HCT116 (cell line): ENCODE measurements at regions not wholly inside any gene's neighbourhood (a gene's known extent, or its start where the extent isn't known, plus 50 kb on each side); places are given as distances from the start of the nearest gene placed in this dataset.

Experiments
- ATAC-seq: fragments of 200-7000 bp; cut with Tn5 transposase; 2 replicates; pipeline ENCODE4 v1.9.1; 2020; ENCODE audit warnings: mild to moderate bottlenecking, moderate library complexity
- BruUV-seq: library from RNA; stranded (reverse); fragments of 400-500 nt; replicated peaks from 2 replicates; lab custom pipeline; 2021; lab: Mats Ljungman, UMichigan
- CTCF ChIA-PET: fragments of 300-600 bp; sonication (Branson Sonifier 250); formaldehyde crosslinking; loops from one replicate; lab custom pipeline; 2021; ENCODE audit warnings: antibody characterized with exemption; lab: Charles Lee
- POLR2A ChIA-PET: fragments of 300-600, 350-600 bp; sonication (Branson Sonifier 250); formaldehyde crosslinking; loops from one replicate; lab custom pipeline; 2021; ENCODE audit warnings: antibody characterized with exemption; lab: Charles Lee
- RAD21 ChIA-PET, 2 experiments: fragments of 300-600 bp; sonication (Branson Sonifier 250); formaldehyde crosslinking; loops; one replicate each; lab custom pipeline; 2023; ENCODE audit warnings: low total read pairs in 2 of 2; ENCODE audit not compliant: uncharacterized antibody in 2 of 2, unreplicated experiment in 2 of 2, low non-redundant PET in 1 of 2; lab: Charles Lee
- DNase-seq: peaks from one replicate; pipeline ENCODE4 v3.0.0-alpha.2; 2010; ENCODE audit warnings: low read depth, low spot score
- H2AFZ ChIP-seq: fragments of 200-600 bp; shearing (Covaris generic), sonication (generic); 2 replicates; pipeline ENCODE4 v1.6.1; 2017; ENCODE audit warnings: low read depth, mixed run types, mixed read lengths, antibody characterized with exemption, low read length; ENCODE audit not compliant: poor library complexity, severe bottlenecking
- H3K27ac ChIP-seq: 2 replicates; pipeline ENCODE4 v1.5.1; 2012; ENCODE audit warnings: low read depth, low read length
- H3K27me3 ChIP-seq: fragments of 200-600 bp; sonication (generic); 2 replicates; pipeline ENCODE4 v1.6.1; 2016; ENCODE audit warnings: mixed run types, low read length, mixed read lengths; ENCODE audit not compliant: insufficient read depth
- H3K36me3 ChIP-seq, 2 experiments: fragments of 200-500 bp in 1 of 2; fragments of 200-600 bp in 1 of 2; sonication (Bioruptor generic) in 1 of 2; sonication (generic) in 1 of 2; 2 replicates each; pipeline versions ENCODE4 v1.5.1 to v1.6.1; 2014 to 2016; ENCODE audit warnings: low read length in 2 of 2, inconsistent platforms in 1 of 2, mixed read lengths in 1 of 2, mixed run types in 1 of 2; ENCODE audit not compliant: insufficient read depth in 2 of 2, control insufficient read depth in 1 of 2
- H3K4me1 ChIP-seq, 2 experiments: fragments of 200-600 bp in 1 of 2; sonication (generic) in 1 of 2; 2 replicates each; pipeline versions ENCODE4 v1.5.1 to v1.6.1; 2012 to 2017; ENCODE audit warnings: low read length in 2 of 2, inconsistent platforms in 1 of 2, mild to moderate bottlenecking in 1 of 2, mixed read lengths in 1 of 2, mixed run types in 1 of 2, moderate library complexity in 1 of 2; ENCODE audit not compliant: insufficient read depth in 2 of 2, control insufficient read depth in 1 of 2
- H3K4me2 ChIP-seq: fragments of 200-600 bp; sonication (generic); 2 replicates; pipeline ENCODE4 v1.6.1; 2017; ENCODE audit warnings: mixed run types, low read length, mixed read lengths
- H3K4me3 ChIP-seq, 2 experiments: fragments of 200-600 bp in 1 of 2; sonication (generic) in 1 of 2; replicated peaks in 1 of 2; 2 replicates each; pipeline ENCODE4 v1.5.1; 2011 to 2016; ENCODE audit warnings: low read length in 2 of 2, control low read depth in 1 of 2, low read depth in 1 of 2, mild to moderate bottlenecking in 1 of 2, mixed read lengths in 1 of 2, mixed run types in 1 of 2
- H3K79me2 ChIP-seq: fragments of 200-600 bp; sonication (generic); 2 replicates; pipeline ENCODE4 v1.6.1; 2017; ENCODE audit warnings: mild to moderate bottlenecking, mixed run types, low read length, moderate library complexity, mixed read lengths; ENCODE audit not compliant: insufficient read depth
- H3K9ac ChIP-seq: fragments of 200-600 bp; sonication (generic); 2 replicates; pipeline ENCODE4 v1.6.1; 2016; ENCODE audit warnings: low read length, mixed read lengths
- H3K9me2 ChIP-seq: fragments of 200-600 bp; sonication (generic), shearing (Covaris generic); 2 replicates; pipeline ENCODE4 v1.6.1; 2017; ENCODE audit warnings: mixed run types, mild to moderate bottlenecking, moderate library complexity; ENCODE audit not compliant: insufficient read depth
- H3K9me3 ChIP-seq, 2 experiments: fragments of 200-500 bp in 1 of 2; fragments of 200-600 bp in 1 of 2; sonication (Bioruptor generic) in 1 of 2; sonication (generic) in 1 of 2; 2 replicates each; pipeline ENCODE4 v1.6.1; 2014 to 2017; ENCODE audit warnings: low read length in 2 of 2, mixed read lengths in 2 of 2, inconsistent platforms in 1 of 2, low read depth in 1 of 2, mild to moderate bottlenecking in 1 of 2, mixed run types in 1 of 2, moderate library complexity in 1 of 2; ENCODE audit not compliant: control insufficient read depth in 1 of 2, insufficient read depth in 1 of 2
- H4K20me1 ChIP-seq: fragments of 200-600 bp; sonication (generic), shearing (Covaris generic); 2 replicates; pipeline ENCODE4 v1.6.1; 2017; ENCODE audit warnings: mixed run types, mild to moderate bottlenecking, moderate library complexity; ENCODE audit not compliant: insufficient read depth
- CEBPB ChIP-seq: IDR thresholded peaks from 2 replicates; pipeline ENCODE4 v1.6.1; 2012; ENCODE audit warnings: low read depth
- EGR1 ChIP-seq: IDR thresholded peaks from 2 replicates; pipeline ENCODE4 v1.6.1; 2012; ENCODE audit warnings: low read depth
- EZH2phosphoT487 ChIP-seq: fragments of 200-600 bp; IDR thresholded peaks from 2 replicates; pipeline ENCODE4 v1.6.1; 2018; ENCODE audit warnings: antibody characterized with exemption, borderline replicate concordance
- FOSL1 ChIP-seq: IDR thresholded peaks from 2 replicates; pipeline ENCODE4 v1.6.1; 2012; ENCODE audit warnings: low read depth
- POLR2A ChIP-seq: IDR thresholded peaks from 2 replicates; pipeline ENCODE4 v1.7.0; 2011; ENCODE audit warnings: borderline replicate concordance; ENCODE audit not compliant: insufficient read depth, insufficient read length; ENCODE audit errors: extremely low read depth
- POLR2AphosphoS5 ChIP-seq: IDR thresholded peaks from 2 replicates; pipeline ENCODE4 v1.6.1; 2011; ENCODE audit warnings: mild to moderate bottlenecking, low read depth, low read length, moderate library complexity
- RAD21 ChIP-seq: IDR thresholded peaks from 2 replicates; pipeline ENCODE4 v1.6.1; 2012; ENCODE audit warnings: low read depth, mild to moderate bottlenecking
- SRF ChIP-seq: IDR thresholded peaks from 2 replicates; pipeline ENCODE4 v1.6.1; 2012; ENCODE audit warnings: low read depth
- YY1 ChIP-seq: IDR thresholded peaks from 2 replicates; pipeline ENCODE4 v1.6.1; 2011; ENCODE audit warnings: low read length, low read depth, moderate library complexity, mild to moderate bottlenecking; ENCODE audit not compliant: insufficient replicate concordance; ENCODE audit errors: extremely low read depth
- ZNF274 ChIP-seq: fragments of 200-500 bp; sonication (Bioruptor generic); IDR thresholded peaks from 2 replicates; pipeline ENCODE4 v1.6.1; 2014; ENCODE audit warnings: mild to moderate bottlenecking, low read depth, low read length, inconsistent platforms
- intact Hi-C: fragments of 100-400 bp; cut with micrococcal nuclease; formaldehyde crosslinking; loops from 2 replicates; pipeline ENCODE4 v1.10.0; 2022
- TF ChIP-seq, protein P1 (sequence below): IDR thresholded peaks from 2 replicates; pipeline ENCODE4 v1.6.1; 2012

DNA sequence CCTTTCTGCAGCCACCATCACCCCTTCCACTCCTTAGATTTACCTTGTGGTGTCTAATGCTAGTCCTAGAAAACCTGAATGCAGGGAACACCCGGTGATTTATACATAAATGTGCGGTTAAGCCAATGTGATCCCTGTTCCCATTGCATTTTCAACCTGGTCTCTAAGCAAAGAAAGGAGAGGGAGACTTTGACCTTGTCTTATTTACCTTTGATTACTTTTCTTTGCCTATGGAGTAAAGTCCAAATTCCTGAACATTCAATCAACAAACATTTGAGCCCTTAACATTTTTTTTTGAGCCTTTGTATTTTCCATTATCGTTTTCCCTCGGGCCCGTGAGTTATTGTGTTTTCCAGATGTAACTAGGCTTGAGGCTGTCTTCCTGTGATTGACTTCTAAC lies 233.9 kb downstream of the ZNF248 start:
- Histone ChIP-seq H3K27me3 (no peaks in the 10 kb centered on the region), H3K4me3 (no peak overlapping the region), H3K9me3 (peaks cover 0 to 9% of the 10 kb centered on the region in 2 experiments; a peak in 1 of 4 replicates), H3K9me2 (no peaks in the 10 kb centered on the region), H3K4me1 (no peaks in the 10 kb centered on the region), H3K27ac (no peak overlapping the region), H4K20me1 (no peaks in the 10 kb centered on the region), H3K4me2 (no peak overlapping the region), H3K79me2 (no peaks in the 10 kb centered on the region), H3K36me3 (no peaks in the 10 kb centered on the region), H2AFZ (no peak overlapping the region), H3K9ac (no peak overlapping the region)
- TF ChIP-seq YY1 (no peak), CEBPB (no peak), SRF (no peak), RAD21 (no peak), EZH2phosphoT487 (no peak), EGR1 (no peak), POLR2AphosphoS5 (no peak), ZNF274 (no peak)
- DNase-seq (no peak), ATAC-seq (no peak)
- no TSS peak for BruUV-seq
- ChIA-PET CTCF (no interaction called here), POLR2A (no interaction called here), RAD21 (no interaction called here)
- intact Hi-C loops, result no loop called here

DNA sequence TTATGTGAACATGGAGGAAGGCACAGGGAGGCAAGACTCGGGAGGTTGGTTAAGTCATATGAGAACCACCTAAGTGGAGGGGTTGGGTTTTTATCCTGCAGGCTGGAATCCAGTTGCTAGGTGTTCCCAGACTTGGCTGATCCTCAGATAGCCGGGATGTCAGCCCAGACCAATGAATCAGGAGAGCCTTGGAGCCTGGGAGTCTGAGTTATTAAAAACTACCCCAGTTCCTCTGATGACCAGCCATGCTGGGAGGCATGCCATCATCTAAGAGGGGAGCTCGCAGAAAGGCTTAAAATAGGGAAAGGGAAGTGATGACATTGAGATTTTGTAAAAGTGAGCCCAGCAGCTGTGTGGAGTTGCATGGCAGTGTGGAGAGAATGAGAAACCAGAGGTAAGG lies 238.1 kb downstream of the ZNF248 start:
- Histone ChIP-seq H4K20me1 (no peaks in the 10 kb centered on the region), H3K4me3 (no peak overlapping the region), H2AFZ (no peak overlapping the region), H3K27me3 (no peaks in the 10 kb centered on the region), H3K36me3 (no peaks in the 10 kb centered on the region)
- DNase-seq, result no peak
- no peak for ATAC-seq
- intact Hi-C loops, result no loop called here
- TF ChIP-seq, protein P1, sequence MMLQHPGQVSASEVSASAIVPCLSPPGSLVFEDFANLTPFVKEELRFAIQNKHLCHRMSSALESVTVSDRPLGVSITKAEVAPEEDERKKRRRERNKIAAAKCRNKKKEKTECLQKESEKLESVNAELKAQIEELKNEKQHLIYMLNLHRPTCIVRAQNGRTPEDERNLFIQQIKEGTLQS, result no peak
- no peak for TF ChIP-seq FOSL1
- TF ChIP-seq POLR2A, result no peak
- TF ChIP-seq EGR1, result no peak
- no peak for TF ChIP-seq CEBPB
- no peak for TF ChIP-seq ZNF274
- TF ChIP-seq, all 23 proteins: peak for 0
- no peak overlapping the region for H3K9ac ChIP-seq
- no TSS peak for BruUV-seq
- H3K9me2 ChIP-seq, result no peaks in the 10 kb centered on the region
- H3K27ac ChIP-seq, result no peak overlapping the region
- CTCF ChIA-PET, result no interaction called here
- RAD21 ChIA-PET, result no interaction called here
- no peaks in the 10 kb centered on the region for H3K4me1 ChIP-seq
- no peak overlapping the region for H3K4me2 ChIP-seq
- H3K9me3 ChIP-seq, result peaks cover 0 to 9% of the 10 kb centered on the region in 2 experiments; a peak in 2 of 4 replicates
- POLR2A ChIA-PET, result no interaction called here
- H3K79me2 ChIP-seq, result no peaks in the 10 kb centered on the region
